Activated CD4-positive, CD25-positive, alpha-beta regulatory T cell treated with anti-CD3 and anti-CD28 coated beads, Interleukin-2, amount 50 U/mL, for 16 hours (primary cell): ENCODE measurements at regions not wholly inside any gene's neighbourhood (a gene's known extent, or its start where the extent isn't known, plus 50 kb on each side); places are given as distances from the start of the nearest gene placed in this dataset.
"Not testable (repeated sequence)": the region's sequence is repeated elsewhere in the genome, so short reads cannot be mapped to it uniquely, and the experiment has no call there.

ENCODE experiments used
- DNase-seq: peaks from one replicate; pipeline ENCODE4 v3.0.0-alpha.2; 2020; ENCODE audit warnings: low read depth, low spot score

- DNase-seq, result not testable (repeated sequence)
These were observed 195.3 kb upstream of the PRSS16 start for GRCh38 chr6:27052082-27052730.

- no peak for DNase-seq
These were observed 194.8 kb upstream of the PRSS16 start for GRCh38 chr6:27052731-27053082.

- no peak for DNase-seq
These were observed 193.8 kb upstream of the PRSS16 start for GRCh38 chr6:27053738-27054137.

GRCh38 chr6:27056615-27057014 lies 190.9 kb upstream of the PRSS16 start:
- no peak for DNase-seq

GRCh38 chr6:27059621-27060425 lies 187.7 kb upstream of the PRSS16 start:
- DNase-seq, result no peak

- DNase-seq, result no peak
These were observed 186.1 kb upstream of the PRSS16 start for GRCh38 chr6:27061235-27061993.

GRCh38 chr6:27062755-27063154 lies 184.7 kb upstream of the PRSS16 start:
- no peak for DNase-seq

GRCh38 chr6:27065183-27065582 lies 182.3 kb upstream of the PRSS16 start:
- DNase-seq, result no peak

GRCh38 chr6:27066381-27066780 lies 181.1 kb upstream of the PRSS16 start:
- DNase-seq, result no peak

GRCh38 chr6:27066802-27067201 lies 180.7 kb upstream of the PRSS16 start:
- no peak for DNase-seq

GRCh38 chr6:27073441-27073840 lies 174.1 kb upstream of the PRSS16 start:
- DNase-seq, result no peak

GRCh38 chr6:27076116-27076515 lies 171.4 kb upstream of the PRSS16 start:
- DNase-seq, result no peak

GRCh38 chr6:27078734-27079357 lies 168.7 kb upstream of the PRSS16 start:
- DNase-seq, result no peak

GRCh38 chr6:27081188-27081587 lies 166.3 kb upstream of the PRSS16 start:
- DNase-seq, result no peak

- DNase-seq, result no peak
These were observed 165.6 kb upstream of the PRSS16 start for GRCh38 chr6:27081931-27082330.

- DNase-seq, result no peak
These were observed 159.4 kb upstream of the PRSS16 start for GRCh38 chr6:27088068-27088467.

- no peak for DNase-seq
These were observed 155.7 kb upstream of the PRSS16 start for GRCh38 chr6:27091661-27092315.

- no peak for DNase-seq
These were observed 155.2 kb upstream of the PRSS16 start for GRCh38 chr6:27092316-27092692.

- no peak for DNase-seq
These were observed 151.6 kb upstream of the PRSS16 start for GRCh38 chr6:27095914-27096313.

- DNase-seq, result no peak
These were observed 150.5 kb upstream of the PRSS16 start for GRCh38 chr6:27096834-27097511.

- no peak for DNase-seq
These were observed 148.5 kb upstream of the PRSS16 start for GRCh38 chr6:27098956-27099355.
